ENCODE measurements at regions not wholly inside any gene's neighbourhood (a gene's known extent, or its start where the extent isn't known, plus 50 kb on each side); places are given as distances from the start of the nearest gene placed in this dataset.

GRCh38 chr18:8979258-8979988 is 123.1 kb upstream of the NDUFV2 start:
- H2AFZ ChIP-seq (ENCODE audit: low read depth, low read length) = no peak overlapping the region
- DNase-seq (no peak), ATAC-seq (ENCODE audit: insufficient read depth, low read depth) (no peak)
- H3K9ac ChIP-seq (ENCODE audit: low read depth, low read length) = no peak overlapping the region
- TF ChIP-seq CTCF (IDR thresholded peaks at IDR 0.05; ENCODE audit: borderline replicate concordance, extremely low read depth, low read length, poor library complexity, severe bottlenecking) (no peak), EZH2 (IDR thresholded peaks at IDR 0.05; ENCODE audit: borderline replicate concordance, low read depth, low read length, severe bottlenecking) (no peak)
- H3K9me3 ChIP-seq (ENCODE audit: insufficient read depth, low read length, severe bottlenecking) = no peaks in the 10 kb centered on the region
- no peak overlapping the region for H3K4me3 ChIP-seq (ENCODE audit: low read depth in 1 of 2, low read length in 2 of 2)
- no peaks in the 10 kb centered on the region for H3K36me3 ChIP-seq (ENCODE audit: insufficient read depth, low read length)
- H3K4me2 ChIP-seq (ENCODE audit: insufficient read depth, low read length) = no peak overlapping the region
- H3K4me1 ChIP-seq (ENCODE audit: insufficient read depth, low read length) = no peaks in the 10 kb centered on the region
- H3K27me3 ChIP-seq (ENCODE audit: insufficient read depth, low read length, poor library complexity) = peaks cover 2% of the 10 kb centered on the region
- no peaks in the 10 kb centered on the region for H3K79me2 ChIP-seq (ENCODE audit: insufficient read depth, low read length)
- no peak overlapping the region for H3K27ac ChIP-seq (ENCODE audit: low read length)
- no peaks in the 10 kb centered on the region for H4K20me1 ChIP-seq (ENCODE audit: insufficient read depth, low read length)

- H2AFZ ChIP-seq (ENCODE audit: low read depth, low read length) = no peak overlapping the region
- no peak for DNase-seq
These were observed 122.0 kb upstream of the NDUFV2 start for GRCh38 chr18:8980496-8980895.

GRCh38 chr18:8980918-8981317 is 121.6 kb upstream of the NDUFV2 start:
- H3K79me2 ChIP-seq (ENCODE audit: insufficient read depth, low read length) = no peaks in the 10 kb centered on the region
- no peaks in the 10 kb centered on the region for H3K4me1 ChIP-seq (ENCODE audit: insufficient read depth, low read length)
- TF ChIP-seq CTCF (IDR thresholded peaks at IDR 0.05; ENCODE audit: borderline replicate concordance, extremely low read depth, low read length, poor library complexity, severe bottlenecking) (no peak), EZH2 (IDR thresholded peaks at IDR 0.05; ENCODE audit: borderline replicate concordance, low read depth, low read length, severe bottlenecking) (no peak)
- DNase-seq = no peak
- peaks cover 2% of the 10 kb centered on the region for H3K27me3 ChIP-seq (ENCODE audit: insufficient read depth, low read length, poor library complexity)
- no peak overlapping the region for H3K4me2 ChIP-seq (ENCODE audit: insufficient read depth, low read length)
- no peaks in the 10 kb centered on the region for H4K20me1 ChIP-seq (ENCODE audit: insufficient read depth, low read length)
- H3K36me3 ChIP-seq (ENCODE audit: insufficient read depth, low read length) = no peaks in the 10 kb centered on the region
- no peak overlapping the region for H2AFZ ChIP-seq (ENCODE audit: low read depth, low read length)
- no peak for ATAC-seq (ENCODE audit: insufficient read depth, low read depth)
- H3K9ac ChIP-seq (ENCODE audit: low read depth, low read length) = no peak overlapping the region
- H3K27ac ChIP-seq (ENCODE audit: low read length) = no peak overlapping the region
- H3K9me3 ChIP-seq (ENCODE audit: insufficient read depth, low read length, severe bottlenecking) = no peaks in the 10 kb centered on the region
- H3K4me3 ChIP-seq (ENCODE audit: low read depth in 1 of 2, low read length in 2 of 2) = no peak overlapping the region

More at GRCh38 chr18:8980496-8980895, 122.0 kb upstream of the NDUFV2 start:
- no peaks in the 10 kb centered on the region for H3K36me3 ChIP-seq (ENCODE audit: insufficient read depth, low read length)
- no peaks in the 10 kb centered on the region for H3K79me2 ChIP-seq (ENCODE audit: insufficient read depth, low read length)
- no peak overlapping the region for H3K27ac ChIP-seq (ENCODE audit: low read length)
- no peak overlapping the region for H3K9ac ChIP-seq (ENCODE audit: low read depth, low read length)
- no peak overlapping the region for H3K4me2 ChIP-seq (ENCODE audit: insufficient read depth, low read length)
- H4K20me1 ChIP-seq (ENCODE audit: insufficient read depth, low read length) = no peaks in the 10 kb centered on the region
- peaks cover 2% of the 10 kb centered on the region for H3K27me3 ChIP-seq (ENCODE audit: insufficient read depth, low read length, poor library complexity)
- no peak overlapping the region for H3K4me3 ChIP-seq (ENCODE audit: low read depth in 1 of 2, low read length in 2 of 2)
- no peaks in the 10 kb centered on the region for H3K4me1 ChIP-seq (ENCODE audit: insufficient read depth, low read length)
- ATAC-seq (ENCODE audit: insufficient read depth, low read depth) = no peak
- no peaks in the 10 kb centered on the region for H3K9me3 ChIP-seq (ENCODE audit: insufficient read depth, low read length, severe bottlenecking)
- TF ChIP-seq CTCF (IDR thresholded peaks at IDR 0.05; ENCODE audit: borderline replicate concordance, extremely low read depth, low read length, poor library complexity, severe bottlenecking) (no peak), EZH2 (IDR thresholded peaks at IDR 0.05; ENCODE audit: borderline replicate concordance, low read depth, low read length, severe bottlenecking) (no peak)

Measured in DND-41 (cell line).